Left lung (tissue), 4 donors: ENCODE measurements at regions not wholly inside any gene's neighbourhood (a gene's known extent, or its start where the extent isn't known, plus 50 kb on each side); places are given as distances from the start of the nearest gene placed in this dataset.
A peak's percentile ranks its signal among the peaks of the same experiment; 100 is the strongest.

Experiments
- ATAC-seq: fragments of 200-7000 bp; cut with Tn5 transposase; one replicate; pipeline ENCODE4 v1.9.1; 2020; ENCODE audit warnings: moderate library complexity
- DNase-seq, 4 donors: peaks; one replicate each; pipeline ENCODE4 v3.0.0-alpha.2; 2013 to 2020
- H3K27ac ChIP-seq, 2 donors: fragments of 200-600 bp; sonication (generic) in 1 of 2; one replicate each; pipeline versions ENCODE4 v1.5.0 to v1.8.0; 2020 to 2021
- H3K27me3 ChIP-seq, 2 donors: fragments of 200-600 bp; sonication (generic) in 1 of 2; one replicate each; pipeline versions ENCODE4 v1.5.0 to v1.8.0; 2020 to 2021
- H3K36me3 ChIP-seq, 2 donors: fragments of 200-600 bp; sonication (generic) in 1 of 2; one replicate each; pipeline versions ENCODE4 v1.5.0 to v1.8.0; 2020 to 2021
- H3K4me1 ChIP-seq, 2 donors: fragments of 200-600 bp; one replicate each; pipeline ENCODE4 v1.8.0; 2021
- H3K4me3 ChIP-seq, 2 donors: fragments of 200-600 bp; sonication (generic) in 1 of 2; one replicate each; pipeline versions ENCODE4 v1.5.0 to v1.8.0; 2020 to 2021; ENCODE audit warnings: mild to moderate bottlenecking in 1 of 2
- H3K9me3 ChIP-seq, 2 donors: fragments of 200-600 bp; sonication (generic) in 1 of 2; one replicate each; pipeline versions ENCODE4 v1.5.0 to v1.8.0; 2020 to 2021
- intact Hi-C, 2 donors: fragments of 100-400 bp; cut with DNase I; formaldehyde crosslinking; loops; one replicate each; pipeline versions ENCODE4 v1.11.2 to v1.14.2; 2022
- TF ChIP-seq, protein P1 (sequence below), 2 donors: fragments of 200-600 bp; sonication (generic) in 1 of 2; IDR thresholded peaks; one replicate each; pipeline versions ENCODE4 v1.5.0 to v1.8.0; 2021; ENCODE audit warnings: antibody characterized with exemption in 2 of 2
- donor health status: DM: no; HTN: yes; CAD: no.
- donor health status: DM: no; HTN: no; CAD: no.

DNA sequence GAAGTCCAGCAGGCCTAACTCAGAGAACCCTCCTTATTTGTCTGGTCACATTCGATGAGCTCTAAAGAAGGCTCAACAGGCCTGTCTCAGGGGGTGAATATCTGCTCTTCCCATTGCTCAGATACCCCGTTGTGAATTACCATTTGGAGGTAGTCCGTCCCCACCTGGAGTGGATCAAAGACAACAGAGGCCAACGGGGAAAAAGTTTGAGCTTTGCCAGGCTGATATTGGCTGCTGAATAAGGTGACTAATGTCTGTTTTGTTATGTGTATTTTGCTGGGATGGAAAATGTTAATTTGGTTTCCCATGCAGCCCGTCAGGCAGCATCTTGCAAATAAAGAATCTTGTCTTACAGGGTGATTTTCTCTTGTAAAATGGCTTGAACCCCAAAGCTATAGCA is 69.2 kb upstream of the EPS8L3 start:
- Histone ChIP-seq H3K27me3 (no peaks in the 10 kb centered on the region), H3K4me3 (no peak overlapping the region), H3K27ac (no peak overlapping the region), H3K36me3 (no peaks in the 10 kb centered on the region), H3K9me3 (peaks cover 0 to 4% of the 10 kb centered on the region in 2 donors), H3K4me1 (no peaks in the 10 kb centered on the region)
- intact Hi-C loops: no loop called here
- TF ChIP-seq, protein P1, sequence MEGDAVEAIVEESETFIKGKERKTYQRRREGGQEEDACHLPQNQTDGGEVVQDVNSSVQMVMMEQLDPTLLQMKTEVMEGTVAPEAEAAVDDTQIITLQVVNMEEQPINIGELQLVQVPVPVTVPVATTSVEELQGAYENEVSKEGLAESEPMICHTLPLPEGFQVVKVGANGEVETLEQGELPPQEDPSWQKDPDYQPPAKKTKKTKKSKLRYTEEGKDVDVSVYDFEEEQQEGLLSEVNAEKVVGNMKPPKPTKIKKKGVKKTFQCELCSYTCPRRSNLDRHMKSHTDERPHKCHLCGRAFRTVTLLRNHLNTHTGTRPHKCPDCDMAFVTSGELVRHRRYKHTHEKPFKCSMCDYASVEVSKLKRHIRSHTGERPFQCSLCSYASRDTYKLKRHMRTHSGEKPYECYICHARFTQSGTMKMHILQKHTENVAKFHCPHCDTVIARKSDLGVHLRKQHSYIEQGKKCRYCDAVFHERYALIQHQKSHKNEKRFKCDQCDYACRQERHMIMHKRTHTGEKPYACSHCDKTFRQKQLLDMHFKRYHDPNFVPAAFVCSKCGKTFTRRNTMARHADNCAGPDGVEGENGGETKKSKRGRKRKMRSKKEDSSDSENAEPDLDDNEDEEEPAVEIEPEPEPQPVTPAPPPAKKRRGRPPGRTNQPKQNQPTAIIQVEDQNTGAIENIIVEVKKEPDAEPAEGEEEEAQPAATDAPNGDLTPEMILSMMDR (IDR thresholded peaks at IDR 0.05): no peak
- ATAC-seq: no peak
- no peak for DNase-seq

DNA sequence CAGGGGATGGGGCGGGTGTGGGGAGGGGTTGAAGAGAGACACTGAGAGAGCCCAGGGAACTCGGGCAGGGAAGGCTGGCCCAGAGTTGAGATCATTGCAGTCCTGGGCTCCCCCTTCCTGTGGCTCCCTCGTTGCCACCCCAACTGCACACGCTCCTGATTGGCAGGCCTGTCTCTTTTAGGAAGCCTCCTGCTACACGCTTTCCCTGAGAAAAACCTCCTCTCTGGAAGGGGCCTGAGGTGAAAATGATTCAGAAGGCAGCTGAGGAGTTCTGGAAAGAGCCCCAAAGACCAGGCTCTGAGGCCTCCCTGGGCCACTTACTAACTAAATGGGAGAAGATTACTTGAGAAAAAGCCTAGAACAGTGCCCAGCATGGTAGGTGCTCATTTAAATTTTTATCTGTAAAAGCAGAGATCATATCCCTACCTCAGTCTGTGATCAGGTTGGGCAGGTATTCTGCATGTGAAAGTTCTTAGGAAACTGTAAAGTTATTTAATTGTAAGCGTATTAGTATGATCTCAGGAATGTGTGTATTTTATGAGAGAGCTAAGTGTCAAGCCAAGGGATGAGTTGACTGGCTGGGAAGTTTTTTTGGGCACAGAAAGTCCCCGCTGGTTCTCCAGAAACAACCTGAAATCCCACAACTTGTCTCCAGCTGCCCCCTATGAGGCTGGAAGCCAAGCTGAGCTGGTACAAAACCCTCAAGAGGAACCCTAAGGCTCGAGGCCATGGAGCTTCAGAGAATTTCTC is 65.2 kb upstream of the EPS8L3 start:
- Histone ChIP-seq H3K27ac (no peak overlapping the region), H3K9me3 (no peaks in the 10 kb centered on the region), H3K27me3 (no peaks in the 10 kb centered on the region), H3K36me3 (no peaks in the 10 kb centered on the region), H3K4me1 (peaks cover 6 to 36% of the 10 kb centered on the region in 2 donors), H3K4me3 (no peak overlapping the region)
- TF ChIP-seq, protein P1 (IDR thresholded peaks at IDR 0.05): no peak
- intact Hi-C loops: no loop called here
- no peak for ATAC-seq
- no peak for DNase-seq

DNA sequence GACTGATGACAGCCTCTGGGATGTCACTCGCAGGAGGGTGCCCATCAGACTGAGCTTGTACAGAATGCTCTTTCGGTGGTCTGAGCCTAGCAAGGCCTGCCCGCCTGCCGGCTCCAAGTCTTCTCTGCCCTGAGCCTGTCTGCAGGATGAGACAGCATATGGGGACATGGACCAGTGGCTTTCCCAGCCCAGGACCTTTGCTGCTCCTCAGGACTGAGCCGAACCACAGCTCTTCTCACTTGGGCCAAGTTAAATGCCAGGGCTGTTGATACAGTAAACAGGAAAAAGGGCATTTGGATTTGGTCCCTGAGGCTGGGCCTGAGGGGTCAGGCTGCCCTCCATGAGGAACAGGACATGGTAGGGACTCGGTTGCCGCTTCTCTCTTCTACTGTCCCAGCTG is 64.3 kb upstream of the EPS8L3 start:
- DNase-seq: no peak
- intact Hi-C loops: no loop called here
- no peak for ATAC-seq
- Histone ChIP-seq H3K4me1 (peaks cover 12 to 45% of the 10 kb centered on the region in 2 donors), H3K9me3 (no peaks in the 10 kb centered on the region), H3K36me3 (no peaks in the 10 kb centered on the region), H3K4me3 (no peak overlapping the region), H3K27me3 (no peaks in the 10 kb centered on the region), H3K27ac (no peak overlapping the region)
- TF ChIP-seq, protein P1 (IDR thresholded peaks at IDR 0.05): no peak

DNA sequence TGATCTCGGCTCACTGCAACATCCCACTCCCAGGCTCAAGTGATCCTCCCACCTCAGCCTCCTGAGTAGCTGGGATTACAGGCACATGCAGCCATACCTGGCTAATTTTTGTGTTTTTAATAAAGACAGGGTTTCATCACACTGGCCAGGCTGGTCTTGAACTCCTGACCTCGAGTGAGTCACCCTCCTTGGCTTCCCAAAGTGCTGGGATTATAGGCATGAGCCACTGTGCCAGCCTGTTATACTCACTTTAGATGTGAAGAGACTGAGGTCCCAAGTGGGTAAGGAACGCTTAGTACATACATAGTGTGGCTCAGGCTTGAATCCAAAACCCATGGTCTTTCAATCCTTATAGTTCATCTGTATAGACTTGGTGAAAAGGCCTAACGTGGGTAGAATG is 63.7 kb upstream of the EPS8L3 start:
- H3K27ac ChIP-seq: no peak overlapping the region
- no peaks in the 10 kb centered on the region for H3K9me3 ChIP-seq
- ATAC-seq (no peak), DNase-seq (no peak)
- H3K4me3 ChIP-seq: no peak overlapping the region
- H3K27me3 ChIP-seq: no peaks in the 10 kb centered on the region
- intact Hi-C loops: no loop called here
- H3K36me3 ChIP-seq: no peaks in the 10 kb centered on the region
- TF ChIP-seq, protein P1 (IDR thresholded peaks at IDR 0.05): no peak
- H3K4me1 ChIP-seq: peaks cover 12 to 51% of the 10 kb centered on the region in 2 donors

DNA sequence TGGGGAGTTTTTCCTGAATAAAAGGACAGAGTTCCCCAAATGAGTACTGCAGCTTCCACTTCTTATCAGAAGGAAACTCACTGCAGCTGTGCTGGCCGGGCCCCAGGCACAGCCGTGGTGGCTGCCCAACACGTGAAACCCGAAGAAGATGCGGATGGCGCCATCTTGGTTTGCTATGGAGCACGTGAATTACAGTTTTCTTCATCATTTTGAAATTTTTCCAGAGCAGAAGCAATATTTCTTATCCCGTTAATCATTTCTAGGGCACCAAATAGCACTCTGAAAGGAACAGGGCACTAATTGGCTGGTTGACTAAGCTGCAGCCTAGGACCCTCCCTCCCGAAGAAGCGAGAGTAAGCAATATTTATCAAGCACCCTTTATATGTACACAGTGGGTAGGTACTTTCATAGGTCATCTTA is 63.2 kb upstream of the EPS8L3 start:
- TF ChIP-seq, protein P1 (IDR thresholded peaks at IDR 0.05): no peak
- Histone ChIP-seq H3K9me3 (no peaks in the 10 kb centered on the region), H3K4me3 (no peak overlapping the region), H3K27me3 (no peaks in the 10 kb centered on the region), H3K27ac (peak overlapping the region in 1 of 2 donors; percentile 73), H3K36me3 (no peaks in the 10 kb centered on the region), H3K4me1 (peaks cover 15 to 56% of the 10 kb centered on the region in 2 donors)
- intact Hi-C loops: no loop called here
- peak in 1 of 4 donors; percentile 77 for DNase-seq
- no peak for ATAC-seq
